H1 (cell line): ENCODE measurements at regions not wholly inside any gene's neighbourhood (a gene's known extent, or its start where the extent isn't known, plus 50 kb on each side); places are given as distances from the start of the nearest gene placed in this dataset.

Experiments
- CTCF ChIA-PET: fragments of 300-600 bp; sonication (Branson Sonifier 250); formaldehyde crosslinking; loops from one replicate; lab custom pipeline; 2021; ENCODE audit not compliant: partially characterized antibody; lab: Charles Lee
- POLR2A ChIA-PET: fragments of 300-600 bp; sonication (Branson Sonifier 250); formaldehyde crosslinking; loops from one replicate; lab custom pipeline; 2021; ENCODE audit warnings: inconsistent platforms; ENCODE audit not compliant: partially characterized antibody; lab: Charles Lee
- DNase-seq, 2 experiments: peaks; one replicate each; pipeline versions ENCODE4 v3.0.0 to v3.0.0-alpha.2; 2010 to 2022; ENCODE audit warnings: low spot score in 2 of 2, low read depth in 1 of 2, mixed read lengths in 1 of 2
- FAIRE-seq: peaks from 2 replicates; lab custom pipeline; 2011; peaks lifted over from hg19 to GRCh38; lab: Jason Lieb, UNC
- H2AFZ ChIP-seq: 2 replicates; pipeline ENCODE4 v1.8.1; 2012; ENCODE audit warnings: low read length, inconsistent platforms
- H2AK5ac ChIP-seq: 2 replicates; pipeline ENCODE4 v1.6.1; 2013; ENCODE audit warnings: low read depth, low read length
- H2BK120ac ChIP-seq: replicated peaks from 2 replicates; pipeline ENCODE3; 2013; ENCODE audit warnings: low read depth, low read length, inconsistent platforms
- H2BK12ac ChIP-seq: 2 replicates; pipeline ENCODE4 v1.6.1; 2013; ENCODE audit warnings: low read depth, low read length
- H2BK15ac ChIP-seq: 2 replicates; pipeline ENCODE4 v1.6.1; 2013; ENCODE audit warnings: low read length
- H2BK20ac ChIP-seq: 2 replicates; pipeline ENCODE4 v1.6.1; 2013; ENCODE audit warnings: low read length
- H2BK5ac ChIP-seq: 2 replicates; pipeline ENCODE4 v1.6.1; 2013; ENCODE audit warnings: low read depth, low read length
- H3K14ac ChIP-seq: 2 replicates; pipeline ENCODE4 v1.6.1; 2013; ENCODE audit warnings: inconsistent platforms; ENCODE audit not compliant: insufficient read length
- H3K18ac ChIP-seq: 2 replicates; pipeline ENCODE4 v1.6.1; 2013; ENCODE audit warnings: low read length; ENCODE audit errors: extremely low read depth
- H3K23ac ChIP-seq: 2 replicates; pipeline ENCODE4 v1.6.1; 2013; ENCODE audit warnings: inconsistent platforms; ENCODE audit not compliant: insufficient read length
- H3K23me2 ChIP-seq: 2 replicates; pipeline ENCODE4 v1.6.1; 2013; ENCODE audit warnings: low read depth, low read length
- H3K27ac ChIP-seq: 2 replicates; pipeline ENCODE4 v1.6.1; 2011; ENCODE audit warnings: low read depth, low read length, inconsistent platforms
- H3K27me3 ChIP-seq, 4 experiments: replicated peaks in 1 of 4; 1 replicate in 1 of 4; 2 replicates in 3 of 4; pipeline versions ENCODE4 v1.6.1 to v1.8.1; 2011 to 2013; ENCODE audit warnings: low read length in 3 of 4, mild to moderate bottlenecking in 3 of 4, inconsistent platforms in 2 of 4, mixed read lengths in 2 of 4, moderate library complexity in 1 of 4; ENCODE audit not compliant: control insufficient read depth in 3 of 4, insufficient read depth in 3 of 4; ENCODE audit errors: extremely low read depth in 1 of 4
- H3K36me3 ChIP-seq, 4 experiments: 2 replicates each; pipeline versions ENCODE4 v1.6.1 to v1.8.1; 2011 to 2013; ENCODE audit warnings: mild to moderate bottlenecking in 4 of 4, low read length in 3 of 4, moderate library complexity in 2 of 4, control low read depth in 1 of 4, inconsistent platforms in 1 of 4; ENCODE audit not compliant: insufficient read depth in 4 of 4, control insufficient read depth in 2 of 4
- H3K4ac ChIP-seq: replicated peaks from 2 replicates; pipeline ENCODE3; 2013; ENCODE audit warnings: low read length, low read depth, mixed read lengths, inconsistent platforms; ENCODE audit not compliant: insufficient read length
- H3K4me1 ChIP-seq, 4 experiments: replicated peaks in 1 of 4; 1 replicate in 1 of 4; 2 replicates in 3 of 4; pipeline versions ENCODE4 v1.6.1 to v1.8.1; 2011 to 2013; ENCODE audit warnings: low read length in 3 of 4, inconsistent platforms in 2 of 4, mixed read lengths in 1 of 4; ENCODE audit not compliant: insufficient read depth in 4 of 4, control insufficient read depth in 3 of 4
- H3K4me2 ChIP-seq, 2 experiments: 2 replicates each; pipeline versions ENCODE4 v1.6.1 to v1.8.1; 2011 to 2013; ENCODE audit warnings: low read depth in 2 of 2, low read length in 2 of 2, control low read depth in 1 of 2, inconsistent platforms in 1 of 2, mild to moderate bottlenecking in 1 of 2; ENCODE audit not compliant: insufficient read depth in 1 of 2
- H3K4me3 ChIP-seq, 4 experiments: fragments of 200-600, 300-600 bp in 1 of 4; sonication (generic), shearing (Covaris generic), sonication (Bioruptor Twin) in 1 of 4; 2 replicates each; pipeline versions ENCODE4 v1.5.1 to v1.8.1; 2011 to 2016; ENCODE audit warnings: low read length in 4 of 4, low read depth in 3 of 4, control low read depth in 2 of 4, inconsistent platforms in 2 of 4, mild to moderate bottlenecking in 2 of 4, mixed read lengths in 1 of 4, moderate library complexity in 1 of 4; ENCODE audit not compliant: insufficient read depth in 2 of 4; ENCODE audit errors: extremely low read depth in 1 of 4
- H3K56ac ChIP-seq: replicated peaks from 2 replicates; pipeline ENCODE3; 2013; ENCODE audit warnings: low read depth, mild to moderate bottlenecking, mixed read lengths, low read length, inconsistent platforms; ENCODE audit not compliant: insufficient read length
- H3K79me1 ChIP-seq: 2 replicates; pipeline ENCODE4 v1.6.1; 2013; ENCODE audit warnings: low read depth, low read length, control low read depth
- H3K79me2 ChIP-seq, 2 experiments: 2 replicates each; pipeline versions ENCODE4 v1.6.1 to v1.8.1; 2012 to 2013; ENCODE audit warnings: low read length in 2 of 2, mild to moderate bottlenecking in 2 of 2, inconsistent platforms in 1 of 2; ENCODE audit not compliant: insufficient read depth in 2 of 2, control insufficient read depth in 1 of 2
- H3K9ac ChIP-seq, 4 experiments: replicated peaks in 1 of 4; 1 replicate in 1 of 4; 2 replicates in 3 of 4; pipeline versions ENCODE4 v1.6.1 to v1.8.1; 2011 to 2013; ENCODE audit warnings: low read depth in 3 of 4, low read length in 3 of 4, control low read depth in 2 of 4, mild to moderate bottlenecking in 2 of 4, moderate library complexity in 2 of 4, inconsistent platforms in 1 of 4; ENCODE audit errors: extremely low read depth in 1 of 4
- H3K9me3 ChIP-seq, 2 experiments: 2 replicates each; pipeline versions ENCODE4 v1.6.1 to v1.8.1; 2012 to 2013; ENCODE audit warnings: mild to moderate bottlenecking in 2 of 2, moderate library complexity in 2 of 2, control low read depth in 1 of 2, inconsistent platforms in 1 of 2, low read depth in 1 of 2, low read length in 1 of 2, mixed read lengths in 1 of 2; ENCODE audit not compliant: insufficient read depth in 2 of 2
- H4K20me1 ChIP-seq, 2 experiments: replicated peaks in 1 of 2; 2 replicates each; pipeline versions ENCODE3 to v1.8.1; 2011 to 2013; ENCODE audit warnings: inconsistent platforms in 2 of 2, low read length in 2 of 2, mild to moderate bottlenecking in 1 of 2; ENCODE audit not compliant: insufficient read depth in 2 of 2, control insufficient read depth in 1 of 2
- H4K5ac ChIP-seq: 2 replicates; pipeline ENCODE4 v1.6.1; 2013; ENCODE audit warnings: low read length, low read depth, mixed read lengths, inconsistent platforms; ENCODE audit not compliant: insufficient read length
- H4K8ac ChIP-seq: 2 replicates; pipeline ENCODE4 v1.8.0; 2013; ENCODE audit warnings: mild to moderate bottlenecking, moderate library complexity, low read length, inconsistent platforms; ENCODE audit not compliant: insufficient read depth; ENCODE audit errors: extremely low read depth
- H4K91ac ChIP-seq: replicated peaks from 2 replicates; pipeline ENCODE3; 2013; ENCODE audit warnings: low read length, mixed read lengths, inconsistent platforms; ENCODE audit not compliant: insufficient read length
- BCL11A ChIP-seq, 2 experiments: IDR thresholded peaks; one replicate each; pipeline ENCODE4 v1.6.1; 2011; ENCODE audit warnings: low read depth in 2 of 2, low read length in 2 of 2, mild to moderate bottlenecking in 2 of 2
- CEBPB ChIP-seq: IDR thresholded peaks from 2 replicates; pipeline ENCODE4 v1.6.1; 2012; ENCODE audit warnings: low read depth, low read length
- CHD1 ChIP-seq: IDR thresholded peaks from 2 replicates; pipeline ENCODE4 v1.6.1; 2012; ENCODE audit warnings: low read depth, low read length, improper control_type of control experiment
- CREB1 ChIP-seq: IDR thresholded peaks from 2 replicates; pipeline ENCODE4 v1.6.1; 2012; ENCODE audit warnings: inconsistent platforms
- E2F6 ChIP-seq: IDR thresholded peaks from 2 replicates; pipeline ENCODE4 v1.6.1; 2012; ENCODE audit warnings: inconsistent platforms
- GTF2F1 ChIP-seq: IDR thresholded peaks from 2 replicates; pipeline ENCODE4 v1.6.1; 2012; ENCODE audit warnings: low read depth, low read length, improper control_type of control experiment, borderline replicate concordance
- NRF1 ChIP-seq: IDR thresholded peaks from 2 replicates; pipeline ENCODE4 v1.6.1; 2011; ENCODE audit warnings: mild to moderate bottlenecking, low read depth, low read length, improper control_type of control experiment
- SP1 ChIP-seq: IDR thresholded peaks from 2 replicates; pipeline ENCODE4 v1.6.1; 2011; ENCODE audit warnings: low read depth, low read length
- TBP ChIP-seq: IDR thresholded peaks from 2 replicates; pipeline ENCODE4 v1.6.1; 2011; ENCODE audit warnings: low read depth, low read length, improper control_type of control experiment
- YY1 ChIP-seq: IDR thresholded peaks from 2 replicates; pipeline ENCODE4 v1.6.1; 2011; ENCODE audit warnings: low read depth, mild to moderate bottlenecking, low read length
- WGBS, 2 experiments: shearing (Covaris generic) in 1 of 2; methylation state at CpG; one replicate each; pipeline versions ENCODE4 v1.1.6 to v1.1.7; 2013 to 2015; ENCODE audit warnings: low lambda C conversion rate in 2 of 2, mixed read lengths in 2 of 2, inconsistent platforms in 1 of 2, low coverage in 1 of 2, missing lambda C conversion rate in 1 of 2; ENCODE audit not compliant: insufficient replicate concordance in 2 of 2, insufficient coverage in 1 of 2, insufficient read length in 1 of 2; ENCODE audit errors: extremely low coverage in 1 of 2, missing lambda C conversion rate in 1 of 2; 5-methylcytosine and 5-hydroxymethylcytosine counted together

- H3K9me3 ChIP-seq = no peaks in the 10 kb centered on the region
- no peak overlapping the region for H2BK5ac ChIP-seq
- H3K36me3 ChIP-seq = no peaks in the 10 kb centered on the region
- no peak overlapping the region for H3K27ac ChIP-seq
- H3K56ac ChIP-seq = no peak overlapping the region
- H3K23ac ChIP-seq = no peak overlapping the region
- H2AK5ac ChIP-seq = no peak overlapping the region
- no peaks in the 10 kb centered on the region for H3K27me3 ChIP-seq
- no peak overlapping the region for H3K14ac ChIP-seq
- ChIA-PET POLR2A (no interaction called here), CTCF (interaction anchor here (0.6 kb wide), 1 partner anchor 169 kb away, joined by 3 read pairs; no protein-coding TSS in a partner anchor)
- H2BK120ac ChIP-seq = no peak overlapping the region
- H3K4me3 ChIP-seq = no peak overlapping the region
- no peak overlapping the region for H4K91ac ChIP-seq
- no peaks in the 10 kb centered on the region for H3K4me1 ChIP-seq
- no peak overlapping the region for H4K8ac ChIP-seq
- no peak overlapping the region for H4K5ac ChIP-seq
- H2BK12ac ChIP-seq = no peak overlapping the region
- no peaks in the 10 kb centered on the region for H3K79me1 ChIP-seq
- H2BK15ac ChIP-seq = no peak overlapping the region
- no peak overlapping the region for H3K9ac ChIP-seq
- no peaks in the 10 kb centered on the region for H3K79me2 ChIP-seq
- H2AFZ ChIP-seq = no peak overlapping the region
- DNase-seq (no peak), FAIRE-seq (no peak)
- no peak overlapping the region for H2BK20ac ChIP-seq
- H3K23me2 ChIP-seq = no peaks in the 10 kb centered on the region
- H3K18ac ChIP-seq = no peak overlapping the region
- no peak overlapping the region for H3K4me2 ChIP-seq
- H4K20me1 ChIP-seq = no peaks in the 10 kb centered on the region
- WGBS, 2 experiments = 81% methylated on average over 4 of the region's 4 CpGs; no CpG with 5 or more reads in 1 of the 2 experiments
- H3K4ac ChIP-seq = no peak overlapping the region
- TF ChIP-seq CHD1 (no peak), CREB1 (no peak), TBP (no peak), CEBPB (no peak), GTF2F1 (no peak), SP1 (no peak), E2F6 (no peak), BCL11A (IDR thresholded peaks at IDR 0.05; ENCODE audit: low read depth in 2 of 2, low read length in 2 of 2) (no peak), YY1 (no peak), NRF1 (no peak)
Observed at GRCh38 chr4:176508780-176509331, 189.1 kb downstream of the SPCS3 start.
